Ishikawa (cell line): ENCODE measurements at regions not wholly inside any gene's neighbourhood (a gene's known extent, or its start where the extent isn't known, plus 50 kb on each side); places are given as distances from the start of the nearest gene placed in this dataset.

ENCODE experiments used
- CEBPB ChIP-seq: IDR thresholded peaks from 2 replicates; pipeline ENCODE4 v1.6.1; 2012
- CREB1 ChIP-seq: IDR thresholded peaks from 2 replicates; pipeline ENCODE4 v1.6.1; 2012; ENCODE audit warnings: low read depth
- EGR1 ChIP-seq: IDR thresholded peaks from 2 replicates; pipeline ENCODE4 v1.6.1; 2012
- EP300 ChIP-seq: IDR thresholded peaks from 2 replicates; pipeline ENCODE4 v1.6.1; 2012; ENCODE audit warnings: borderline replicate concordance
- FOXM1 ChIP-seq: IDR thresholded peaks from 2 replicates; pipeline ENCODE4 v1.6.1; 2012; ENCODE audit warnings: low read depth, borderline replicate concordance
- MAX ChIP-seq: IDR thresholded peaks from 2 replicates; pipeline ENCODE4 v1.6.1; 2012
- NFIC ChIP-seq: IDR thresholded peaks from 2 replicates; pipeline ENCODE4 v1.6.1; 2012
- RAD21 ChIP-seq: IDR thresholded peaks from 2 replicates; pipeline ENCODE4 v1.6.1; 2012; ENCODE audit warnings: low read depth
- REST ChIP-seq: IDR thresholded peaks from 2 replicates; pipeline ENCODE4 v1.6.1; 2012; ENCODE audit warnings: low read depth, mild to moderate bottlenecking
- TAF1 ChIP-seq: IDR thresholded peaks from 2 replicates; pipeline ENCODE4 v1.6.1; 2012; ENCODE audit warnings: low read depth, mild to moderate bottlenecking
- TCF12 ChIP-seq: IDR thresholded peaks from 2 replicates; pipeline ENCODE4 v1.6.1; 2012; ENCODE audit warnings: low read depth
- TEAD4 ChIP-seq: IDR thresholded peaks from 2 replicates; pipeline ENCODE4 v1.6.1; 2012
- USF1 ChIP-seq: IDR thresholded peaks from 2 replicates; pipeline ENCODE4 v1.6.1; 2012
- YY1 ChIP-seq: IDR thresholded peaks from 2 replicates; pipeline ENCODE4 v1.6.1; 2012; ENCODE audit warnings: low read depth
- ZBTB7A ChIP-seq: IDR thresholded peaks from 2 replicates; pipeline ENCODE4 v1.6.1; 2012; ENCODE audit warnings: low read depth

- TF ChIP-seq ZBTB7A, result no peak
- TF ChIP-seq RAD21, result peak; percentile 15; the same call in 1 of the 2 replicates
These were observed 182.9 kb downstream of the COX18 start for GRCh38 chr4:72886602-72887001.

GRCh38 chr4:72876946-72877345, 192.6 kb downstream of the COX18 start:
- TF ChIP-seq CREB1 (no peak), FOXM1 (no peak), REST (no peak), ZBTB7A (no peak), USF1 (no peak), TAF1 (no peak), EP300 (no peak)

GRCh38 chr4:72875545-72875944, 194.0 kb downstream of the COX18 start:
- TF ChIP-seq TCF12, result no peak
- no peak for TF ChIP-seq USF1
- TF ChIP-seq RAD21, result no peak

- TF ChIP-seq USF1, result no peak
These were observed 194.4 kb downstream of the COX18 start for GRCh38 chr4:72875138-72875537.

- TF ChIP-seq REST, result no peak
- no peak for TF ChIP-seq RAD21
- no peak for TF ChIP-seq NFIC
- no peak for TF ChIP-seq CEBPB
- no peak for TF ChIP-seq CREB1
- no peak for TF ChIP-seq MAX
- TF ChIP-seq TEAD4, result no peak
- TF ChIP-seq ZBTB7A, result no peak
These were observed 204.6 kb downstream of the COX18 start for GRCh38 chr4:72864898-72865297.

- no peak for TF ChIP-seq CREB1
- TF ChIP-seq MAX, result no peak
- TF ChIP-seq ZBTB7A, result no peak
- no peak for TF ChIP-seq RAD21
- TF ChIP-seq FOXM1, result no peak
- no peak for TF ChIP-seq USF1
- TF ChIP-seq REST, result no peak
- no peak for TF ChIP-seq EGR1
- no peak for TF ChIP-seq YY1
- no peak for TF ChIP-seq EP300
- TF ChIP-seq TAF1, result no peak
These were observed 208.8 kb downstream of the COX18 start for GRCh38 chr4:72860766-72861165.
